ENCODE measurements at regions not wholly inside any gene's neighbourhood (a gene's known extent, or its start where the extent isn't known, plus 50 kb on each side); places are given as distances from the start of the nearest gene placed in this dataset.
A peak's percentile ranks its signal among the peaks of the same experiment; 100 is the strongest.

GRCh38 chr6:121967631-121968030 lies 431.8 kb upstream of the HSF2 start:
- peaks cover 0 to 15% (median 0%) of the 10 kb centered on the region in 12 donors for H3K9me3 ChIP-seq
- no peaks in the 10 kb centered on the region for H3K27me3 ChIP-seq
- 64 to 77% (median 72%) methylated on average over 2 of the region's 2 CpGs for WGBS, 4 donors
- no peaks in the 10 kb centered on the region for H3K4me1 ChIP-seq
- no peak for TF ChIP-seq CTCF (IDR thresholded peaks at IDR 0.05)
- no peak for TF ChIP-seq POLR2A (IDR thresholded peaks at IDR 0.05)
- no peak overlapping the region for H3K4me3 ChIP-seq
- no peak overlapping the region for H3K27ac ChIP-seq
- H3K36me3 ChIP-seq, result no peaks in the 10 kb centered on the region
- DNase-seq, result no peak
- ATAC-seq, result no peak
- intact Hi-C loops (cut with DNase I), result no loop called here

- TF ChIP-seq CTCF (IDR thresholded peaks at IDR 0.05), result no peak
- TF ChIP-seq POLR2A (IDR thresholded peaks at IDR 0.05), result no peak
- intact Hi-C loops (cut with DNase I), result no loop called here
- Histone ChIP-seq H3K4me3 (no peak overlapping the region), H3K36me3 (no peaks in the 10 kb centered on the region), H3K27me3 (no peaks in the 10 kb centered on the region), H3K27ac (no peak overlapping the region), H3K9me3 (peaks cover 0 to 16% (median 0%) of the 10 kb centered on the region in 12 donors), H3K4me1 (no peaks in the 10 kb centered on the region)
- DNase-seq, result no peak
- ATAC-seq, result no peak
Observed at GRCh38 chr6:121971931-121972335, 427.5 kb upstream of the HSF2 start.

- 65 to 75% (median 74%) methylated on average over 3 of the region's 3 CpGs; no CpG with 5 or more reads in 1 of the 4 donors for whole genome bisulfite sequencing, 4 donors
- no peaks in the 10 kb centered on the region for H3K36me3 ChIP-seq
- DNase-seq (peak in 1 of 5 donors; percentile 34), ATAC-seq (no peak)
- peaks cover 0 to 15% (median 0%) of the 10 kb centered on the region in 12 donors for H3K9me3 ChIP-seq
- H3K27ac ChIP-seq, result no peak overlapping the region
- H3K4me1 ChIP-seq, result no peaks in the 10 kb centered on the region
- intact Hi-C loops (cut with DNase I), result no loop called here
- TF ChIP-seq CTCF (IDR thresholded peaks at IDR 0.05) (no peak), POLR2A (IDR thresholded peaks at IDR 0.05) (no peak)
- no peak overlapping the region for H3K4me3 ChIP-seq
- no peaks in the 10 kb centered on the region for H3K27me3 ChIP-seq
Observed at GRCh38 chr6:121984956-121985355, 414.5 kb upstream of the HSF2 start.

GRCh38 chr6:121993362-121993761 lies 406.1 kb upstream of the HSF2 start:
- ATAC-seq, result no peak
- 70 to 86% (median 78%) methylated on average over 6 of the region's 6 CpGs for WGBS, 4 donors
- intact Hi-C loops (cut with DNase I), result no loop called here

More at GRCh38 chr6:121993362-121993761, 406.1 kb upstream of the HSF2 start:
- DNase-seq, result peak in 1 of 5 donors; percentile 16
- Histone ChIP-seq H3K9me3 (no peaks in the 10 kb centered on the region), H3K36me3 (no peaks in the 10 kb centered on the region), H3K4me3 (no peak overlapping the region), H3K4me1 (no peaks in the 10 kb centered on the region), H3K27me3 (no peaks in the 10 kb centered on the region), H3K27ac (no peak overlapping the region)
- TF ChIP-seq CTCF (IDR thresholded peaks at IDR 0.05) (no peak), POLR2A (IDR thresholded peaks at IDR 0.05) (no peak)

Measured in heart left ventricle (tissue), 16 donors.